ENCODE measurements at regions not wholly inside any gene's neighbourhood (a gene's known extent, or its start where the extent isn't known, plus 50 kb on each side); places are given as distances from the start of the nearest gene placed in this dataset.

DNA sequence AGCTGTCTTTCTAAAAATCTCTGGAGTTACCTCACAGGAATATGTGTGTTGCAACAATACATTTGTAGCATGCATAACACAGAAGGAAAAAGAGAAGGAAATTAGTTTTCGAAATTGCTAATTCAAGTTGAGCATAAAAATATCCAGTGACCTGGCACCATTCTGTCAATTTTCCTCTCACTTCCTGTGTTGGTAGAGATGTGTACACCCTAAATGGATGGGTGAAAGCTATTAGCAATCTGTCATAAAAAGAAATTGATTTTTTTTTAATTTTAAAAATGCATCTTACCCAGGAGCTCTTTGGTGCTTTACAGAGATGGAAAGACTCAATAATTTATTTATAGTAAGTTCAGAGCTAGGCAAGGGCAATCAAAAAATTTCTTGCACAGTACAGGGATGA is 333.3 kb upstream of the TMEM229A start:
- intact Hi-C loops (cut with DNase I): no loop called here
- H3K9me3 ChIP-seq: no peaks in the 10 kb centered on the region
- TF ChIP-seq, protein P1, sequence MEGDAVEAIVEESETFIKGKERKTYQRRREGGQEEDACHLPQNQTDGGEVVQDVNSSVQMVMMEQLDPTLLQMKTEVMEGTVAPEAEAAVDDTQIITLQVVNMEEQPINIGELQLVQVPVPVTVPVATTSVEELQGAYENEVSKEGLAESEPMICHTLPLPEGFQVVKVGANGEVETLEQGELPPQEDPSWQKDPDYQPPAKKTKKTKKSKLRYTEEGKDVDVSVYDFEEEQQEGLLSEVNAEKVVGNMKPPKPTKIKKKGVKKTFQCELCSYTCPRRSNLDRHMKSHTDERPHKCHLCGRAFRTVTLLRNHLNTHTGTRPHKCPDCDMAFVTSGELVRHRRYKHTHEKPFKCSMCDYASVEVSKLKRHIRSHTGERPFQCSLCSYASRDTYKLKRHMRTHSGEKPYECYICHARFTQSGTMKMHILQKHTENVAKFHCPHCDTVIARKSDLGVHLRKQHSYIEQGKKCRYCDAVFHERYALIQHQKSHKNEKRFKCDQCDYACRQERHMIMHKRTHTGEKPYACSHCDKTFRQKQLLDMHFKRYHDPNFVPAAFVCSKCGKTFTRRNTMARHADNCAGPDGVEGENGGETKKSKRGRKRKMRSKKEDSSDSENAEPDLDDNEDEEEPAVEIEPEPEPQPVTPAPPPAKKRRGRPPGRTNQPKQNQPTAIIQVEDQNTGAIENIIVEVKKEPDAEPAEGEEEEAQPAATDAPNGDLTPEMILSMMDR (IDR thresholded peaks at IDR 0.05): no peak
- TF ChIP-seq POLR2A (IDR thresholded peaks at IDR 0.05) (no peak), POLR2AphosphoS5 (IDR thresholded peaks at IDR 0.05; ENCODE audit: insufficient read depth in 1 of 2, low read depth in 1 of 2) (no peak)

DNA sequence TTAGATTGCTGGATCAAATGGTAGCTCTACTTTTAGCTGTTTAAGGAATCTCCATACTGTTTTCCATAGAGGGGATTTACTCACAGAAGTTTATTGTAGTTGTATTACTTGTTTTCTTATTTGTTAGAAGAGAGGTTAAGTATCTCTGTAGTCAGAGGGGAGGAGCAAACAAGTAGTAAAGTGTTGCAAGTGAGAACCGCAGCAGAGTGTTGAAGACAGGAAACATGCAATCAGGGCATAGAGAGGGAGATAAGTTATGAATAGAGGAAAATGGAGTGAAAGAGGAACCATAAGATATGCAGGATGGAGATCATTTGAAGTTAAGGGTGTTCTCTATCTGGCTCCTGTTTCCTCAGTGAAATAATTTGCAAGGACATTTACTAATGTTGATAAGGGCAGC is 331.4 kb upstream of the TMEM229A start:
- Histone ChIP-seq H3K9me3 (no peaks in the 10 kb centered on the region), H3K36me3 (no peaks in the 10 kb centered on the region), H3K27me3 (no peaks in the 10 kb centered on the region), H3K27ac (no peak overlapping the region), H3K4me1 (no peaks in the 10 kb centered on the region), H3K4me3 (no peak overlapping the region)
- intact Hi-C loops (cut with DNase I): no loop called here
- no peak for DNase-seq (ENCODE audit: extremely low spot score in 2 of 2)
- TF ChIP-seq POLR2AphosphoS5 (IDR thresholded peaks at IDR 0.05; ENCODE audit: insufficient read depth in 1 of 2, low read depth in 1 of 2) (no peak), POLR2A (IDR thresholded peaks at IDR 0.05) (no peak)
- TF ChIP-seq, protein P1 (IDR thresholded peaks at IDR 0.05): no peak

More for the DNA sequence above, 333.3 kb upstream of the TMEM229A start:
- Histone ChIP-seq H3K4me1 (no peaks in the 10 kb centered on the region), H3K27ac (no peak overlapping the region), H3K4me3 (no peak overlapping the region), H3K27me3 (no peaks in the 10 kb centered on the region), H3K36me3 (no peaks in the 10 kb centered on the region)
- no peak for DNase-seq (ENCODE audit: extremely low spot score in 2 of 2)

DNA sequence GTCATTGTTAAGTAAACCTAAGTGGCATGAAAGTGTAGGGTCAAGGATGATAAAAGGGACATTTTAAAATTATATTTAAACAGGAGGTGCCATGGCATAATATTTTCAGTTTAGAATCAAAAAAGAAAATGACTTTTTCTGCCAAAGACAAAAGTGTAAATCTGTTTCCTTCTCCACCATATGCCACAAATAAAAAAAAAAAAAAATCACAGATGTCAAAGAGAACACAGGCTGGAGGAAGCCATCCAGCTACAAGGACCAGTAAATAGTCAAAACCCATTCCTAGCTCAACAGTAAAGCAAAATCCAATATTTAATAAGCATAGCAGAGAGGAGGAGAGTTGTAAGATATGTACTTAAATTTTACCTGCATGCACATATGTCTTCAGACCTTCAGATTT is 321.3 kb upstream of the TMEM229A start:
- Histone ChIP-seq H3K4me3 (no peak overlapping the region), H3K36me3 (no peaks in the 10 kb centered on the region), H3K27ac (no peak overlapping the region), H3K27me3 (no peaks in the 10 kb centered on the region), H3K9me3 (no peaks in the 10 kb centered on the region), H3K4me1 (no peaks in the 10 kb centered on the region)
- TF ChIP-seq, protein P1 (IDR thresholded peaks at IDR 0.05): no peak
- TF ChIP-seq POLR2A (IDR thresholded peaks at IDR 0.05): no peak
- TF ChIP-seq POLR2AphosphoS5 (IDR thresholded peaks at IDR 0.05; ENCODE audit: insufficient read depth in 1 of 2, low read depth in 1 of 2): no peak
- intact Hi-C loops (cut with DNase I): no loop called here
- DNase-seq (ENCODE audit: extremely low spot score in 2 of 2): no peak

DNA sequence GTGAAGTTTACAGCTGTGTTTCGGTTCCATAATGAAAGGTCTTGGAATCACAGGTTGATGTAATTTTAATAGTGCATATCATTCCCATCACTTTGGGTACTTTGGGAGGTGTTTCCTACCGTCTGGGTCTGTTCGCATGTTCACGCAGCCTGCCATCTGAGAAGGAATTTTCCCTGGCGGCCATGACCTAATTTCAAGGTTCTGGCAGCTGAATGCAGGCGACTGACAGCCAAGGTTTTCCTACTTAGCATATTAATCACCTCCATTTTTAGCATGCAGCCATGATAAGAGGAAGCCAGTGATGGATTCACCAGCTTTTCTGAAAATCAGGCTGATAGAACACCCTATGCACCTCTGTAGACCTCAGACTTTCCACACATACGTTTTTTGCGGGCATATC is 319.1 kb upstream of the TMEM229A start:
- no peaks in the 10 kb centered on the region for H3K36me3 ChIP-seq
- H3K4me1 ChIP-seq: no peaks in the 10 kb centered on the region
- no peaks in the 10 kb centered on the region for H3K27me3 ChIP-seq
- no peak for TF ChIP-seq POLR2AphosphoS5 (IDR thresholded peaks at IDR 0.05; ENCODE audit: insufficient read depth in 1 of 2, low read depth in 1 of 2)
- no peak for DNase-seq (ENCODE audit: extremely low spot score in 2 of 2)
- H3K4me3 ChIP-seq: no peak overlapping the region
- no peak overlapping the region for H3K27ac ChIP-seq
- no peaks in the 10 kb centered on the region for H3K9me3 ChIP-seq
- intact Hi-C loops (cut with DNase I): no loop called here

DNA sequence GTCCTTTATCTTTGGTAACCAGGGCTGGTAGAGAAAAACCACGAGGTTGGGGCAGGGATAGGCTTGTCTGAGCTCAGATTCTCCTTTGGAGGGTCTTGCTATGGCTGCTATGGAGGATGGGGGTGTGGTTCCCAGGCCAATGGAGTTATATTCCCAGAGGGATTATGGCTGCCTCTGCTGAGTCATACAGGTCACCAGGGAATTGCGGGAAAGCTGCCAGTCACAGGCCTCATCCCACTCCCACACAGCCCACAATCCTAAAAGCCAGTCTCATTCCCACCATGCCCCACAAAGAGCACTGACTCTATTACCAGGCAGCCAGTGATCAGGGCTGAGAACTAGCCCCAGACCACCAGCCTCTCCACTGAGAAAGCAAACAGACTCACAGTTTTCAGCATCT is 316.6 kb upstream of the TMEM229A start:
- Histone ChIP-seq H3K27ac (no peak overlapping the region), H3K9me3 (no peaks in the 10 kb centered on the region), H3K27me3 (no peaks in the 10 kb centered on the region), H3K4me3 (no peak overlapping the region), H3K36me3 (no peaks in the 10 kb centered on the region), H3K4me1 (no peaks in the 10 kb centered on the region)
- TF ChIP-seq POLR2A (IDR thresholded peaks at IDR 0.05) (no peak), POLR2AphosphoS5 (IDR thresholded peaks at IDR 0.05; ENCODE audit: insufficient read depth in 1 of 2, low read depth in 1 of 2) (no peak)
- TF ChIP-seq, protein P1 (IDR thresholded peaks at IDR 0.05): no peak
- DNase-seq (ENCODE audit: extremely low spot score in 2 of 2): no peak
- intact Hi-C loops (cut with DNase I): no loop called here

DNA sequence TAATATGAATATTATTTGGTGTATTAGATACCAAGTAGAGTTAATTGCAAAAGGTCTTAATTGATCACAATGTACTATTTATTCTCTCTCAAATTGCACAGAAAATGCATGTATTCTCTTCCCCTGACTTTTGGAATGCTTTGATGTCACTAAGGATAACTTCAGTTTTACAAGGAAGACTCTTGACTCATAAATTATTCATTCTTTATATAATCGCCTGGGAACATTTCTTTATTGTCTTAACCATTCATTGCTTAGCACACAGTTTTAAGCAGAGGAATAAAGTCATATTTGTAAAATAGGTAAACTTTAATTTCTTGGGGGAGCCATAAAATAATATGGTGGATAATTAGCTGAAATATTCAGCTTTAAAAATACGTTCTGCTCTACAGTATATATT is 306.0 kb upstream of the TMEM229A start:
- no peak overlapping the region for H3K27ac ChIP-seq
- no peaks in the 10 kb centered on the region for H3K4me1 ChIP-seq
- intact Hi-C loops (cut with DNase I): no loop called here
- H3K36me3 ChIP-seq: no peaks in the 10 kb centered on the region
- DNase-seq (ENCODE audit: extremely low spot score in 2 of 2): no peak
- no peak overlapping the region for H3K4me3 ChIP-seq
- H3K9me3 ChIP-seq: no peaks in the 10 kb centered on the region
- no peaks in the 10 kb centered on the region for H3K27me3 ChIP-seq
- no peak for TF ChIP-seq POLR2AphosphoS5 (IDR thresholded peaks at IDR 0.05; ENCODE audit: insufficient read depth in 1 of 2, low read depth in 1 of 2)
- TF ChIP-seq, protein P1 (IDR thresholded peaks at IDR 0.05): no peak
- no peak for TF ChIP-seq POLR2A (IDR thresholded peaks at IDR 0.05)

Data from vagina (tissue), 2 donors.